GM12878 (cell line): ENCODE measurements at regions not wholly inside any gene's neighbourhood (a gene's known extent, or its start where the extent isn't known, plus 50 kb on each side); places are given as distances from the start of the nearest gene placed in this dataset.

Experiments used
- ATF3 ChIP-seq: IDR thresholded peaks from 2 replicates; pipeline ENCODE4 v1.6.1; 2011; ENCODE audit warnings: low read depth, mild to moderate bottlenecking, low read length, moderate library complexity, borderline replicate concordance; ENCODE audit errors: extremely low read depth
- BHLHE40 ChIP-seq, 2 experiments: fragments of 450-650 bp in 1 of 2; IDR thresholded peaks; 2 replicates each; pipeline ENCODE4 v1.6.1; 2011 to 2017; ENCODE audit warnings: low read depth in 2 of 2, borderline replicate concordance in 1 of 2, improper control_type of control experiment in 1 of 2, low read length in 1 of 2, mild to moderate bottlenecking in 1 of 2
- EED ChIP-seq: sonication (generic); IDR thresholded peaks from 2 replicates; pipeline ENCODE4 v1.6.1; 2016; ENCODE audit warnings: antibody characterized with exemption, low read depth
- GATAD2B ChIP-seq: fragments of 450-650 bp; conservative IDR thresholded peaks from 2 replicates; pipeline ENCODE4 v1.6.1; 2017; ENCODE audit warnings: low read depth, mild to moderate bottlenecking, moderate library complexity
- HCFC1 ChIP-seq: fragments of 150-350 bp; IDR thresholded peaks from 2 replicates; pipeline ENCODE4 v1.6.1; 2014; ENCODE audit warnings: low read length
- MTA2 ChIP-seq: fragments of 450-650 bp; IDR thresholded peaks from 2 replicates; pipeline ENCODE4 v1.6.1; 2016; ENCODE audit warnings: low read depth, mild to moderate bottlenecking, moderate library complexity
- MXI1 ChIP-seq: fragments of 150-350 bp; IDR thresholded peaks from 2 replicates; pipeline ENCODE4 v1.6.1; 2011; ENCODE audit warnings: low read depth, mild to moderate bottlenecking, inconsistent platforms, low read length, improper control_type of control experiment
- RUNX3 ChIP-seq: IDR thresholded peaks from 2 replicates; pipeline ENCODE4 v1.6.1; 2012; ENCODE audit warnings: low read length, inconsistent platforms
- SMAD5 ChIP-seq: IDR thresholded peaks from 2 replicates; pipeline ENCODE4 v1.6.1; 2016; ENCODE audit warnings: antibody characterized with exemption, low read depth
- SREBF1 ChIP-seq: IDR thresholded peaks from 2 replicates; pipeline ENCODE4 v1.6.1; 2012; ENCODE audit warnings: mild to moderate bottlenecking, low read length
- WRNIP1 ChIP-seq: IDR thresholded peaks from 2 replicates; pipeline ENCODE4 v1.6.1; 2011; ENCODE audit warnings: low read depth, low read length, improper control_type of control experiment, borderline replicate concordance
- YY1 ChIP-seq: IDR thresholded peaks from 2 replicates; pipeline ENCODE4 v1.6.1; 2011; ENCODE audit warnings: low read depth, mild to moderate bottlenecking, low read length
- ZBED1 ChIP-seq: IDR thresholded peaks from 2 replicates; pipeline ENCODE4 v1.6.1; 2016; ENCODE audit warnings: borderline replicate concordance
- ZNF24 ChIP-seq: fragments of 450-650 bp; IDR thresholded peaks from 2 replicates; pipeline ENCODE4 v1.6.1; 2017; ENCODE audit warnings: antibody characterized with exemption, mild to moderate bottlenecking
- ZNF592 ChIP-seq: fragments of 450-650 bp; IDR thresholded peaks from 2 replicates; pipeline ENCODE4 v1.6.1; 2017; ENCODE audit warnings: mild to moderate bottlenecking, moderate library complexity
- TF ChIP-seq, protein P1 (sequence below): fragments of 450-650 bp; IDR thresholded peaks from 2 replicates; pipeline ENCODE4 v1.6.1; 2017; ENCODE audit warnings: mild to moderate bottlenecking, low read depth, inconsistent platforms; ENCODE audit not compliant: poor library complexity, severe bottlenecking
- TF ChIP-seq, protein P2 (sequence below): fragments of 450-650 bp; formaldehyde crosslinking; IDR thresholded peaks from 2 replicates; pipeline ENCODE4 v1.4.0; 2020; ENCODE audit warnings: mild to moderate bottlenecking, moderate library complexity

- TF ChIP-seq ZNF592, result no peak
- TF ChIP-seq ZBED1, result no peak
- no peak for TF ChIP-seq HCFC1
- TF ChIP-seq ATF3, result peak; percentile 15; the same call in 1 of the 2 replicates
- no peak for TF ChIP-seq BHLHE40 (IDR thresholded peaks at IDR 0.05; ENCODE audit: borderline replicate concordance in 1 of 2, low read depth in 2 of 2, low read length in 1 of 2)
- TF ChIP-seq RUNX3, result no peak
- TF ChIP-seq WRNIP1, result no peak
- TF ChIP-seq, protein P1, sequence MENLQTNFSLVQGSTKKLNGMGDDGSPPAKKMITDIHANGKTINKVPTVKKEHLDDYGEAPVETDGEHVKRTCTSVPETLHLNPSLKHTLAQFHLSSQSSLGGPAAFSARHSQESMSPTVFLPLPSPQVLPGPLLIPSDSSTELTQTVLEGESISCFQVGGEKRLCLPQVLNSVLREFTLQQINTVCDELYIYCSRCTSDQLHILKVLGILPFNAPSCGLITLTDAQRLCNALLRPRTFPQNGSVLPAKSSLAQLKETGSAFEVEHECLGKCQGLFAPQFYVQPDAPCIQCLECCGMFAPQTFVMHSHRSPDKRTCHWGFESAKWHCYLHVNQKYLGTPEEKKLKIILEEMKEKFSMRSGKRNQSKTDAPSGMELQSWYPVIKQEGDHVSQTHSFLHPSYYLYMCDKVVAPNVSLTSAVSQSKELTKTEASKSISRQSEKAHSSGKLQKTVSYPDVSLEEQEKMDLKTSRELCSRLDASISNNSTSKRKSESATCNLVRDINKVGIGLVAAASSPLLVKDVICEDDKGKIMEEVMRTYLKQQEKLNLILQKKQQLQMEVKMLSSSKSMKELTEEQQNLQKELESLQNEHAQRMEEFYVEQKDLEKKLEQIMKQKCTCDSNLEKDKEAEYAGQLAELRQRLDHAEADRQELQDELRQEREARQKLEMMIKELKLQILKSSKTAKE, result no peak
- TF ChIP-seq GATAD2B, result no peak
- TF ChIP-seq MXI1, result no peak
- TF ChIP-seq ZNF24, result no peak
- TF ChIP-seq EED, result 0 out of 2 replicates have a peak, but pooled peaks have one; percentile 44
- 0 out of 2 replicates have a peak, but pooled peaks have one; percentile 13 for TF ChIP-seq YY1
- TF ChIP-seq MTA2, result no peak
- TF ChIP-seq, protein P2, sequence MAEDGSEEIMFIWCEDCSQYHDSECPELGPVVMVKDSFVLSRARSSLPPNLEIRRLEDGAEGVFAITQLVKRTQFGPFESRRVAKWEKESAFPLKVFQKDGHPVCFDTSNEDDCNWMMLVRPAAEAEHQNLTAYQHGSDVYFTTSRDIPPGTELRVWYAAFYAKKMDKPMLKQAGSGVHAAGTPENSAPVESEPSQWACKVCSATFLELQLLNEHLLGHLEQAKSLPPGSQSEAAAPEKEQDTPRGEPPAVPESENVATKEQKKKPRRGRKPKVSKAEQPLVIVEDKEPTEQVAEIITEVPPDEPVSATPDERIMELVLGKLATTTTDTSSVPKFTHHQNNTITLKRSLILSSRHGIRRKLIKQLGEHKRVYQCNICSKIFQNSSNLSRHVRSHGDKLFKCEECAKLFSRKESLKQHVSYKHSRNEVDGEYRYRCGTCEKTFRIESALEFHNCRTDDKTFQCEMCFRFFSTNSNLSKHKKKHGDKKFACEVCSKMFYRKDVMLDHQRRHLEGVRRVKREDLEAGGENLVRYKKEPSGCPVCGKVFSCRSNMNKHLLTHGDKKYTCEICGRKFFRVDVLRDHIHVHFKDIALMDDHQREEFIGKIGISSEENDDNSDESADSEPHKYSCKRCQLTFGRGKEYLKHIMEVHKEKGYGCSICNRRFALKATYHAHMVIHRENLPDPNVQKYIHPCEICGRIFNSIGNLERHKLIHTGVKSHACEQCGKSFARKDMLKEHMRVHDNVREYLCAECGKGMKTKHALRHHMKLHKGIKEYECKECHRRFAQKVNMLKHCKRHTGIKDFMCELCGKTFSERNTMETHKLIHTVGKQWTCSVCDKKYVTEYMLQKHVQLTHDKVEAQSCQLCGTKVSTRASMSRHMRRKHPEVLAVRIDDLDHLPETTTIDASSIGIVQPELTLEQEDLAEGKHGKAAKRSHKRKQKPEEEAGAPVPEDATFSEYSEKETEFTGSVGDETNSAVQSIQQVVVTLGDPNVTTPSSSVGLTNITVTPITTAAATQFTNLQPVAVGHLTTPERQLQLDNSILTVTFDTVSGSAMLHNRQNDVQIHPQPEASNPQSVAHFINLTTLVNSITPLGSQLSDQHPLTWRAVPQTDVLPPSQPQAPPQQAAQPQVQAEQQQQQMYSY (CRISPR knock-in tag), result no peak
- TF ChIP-seq SMAD5, result no peak
- no peak for TF ChIP-seq SREBF1
Measured at GRCh38 chr7:131012477-131013031, 278.5 kb upstream of the KLF14 start (continued).
